Neural cell (in vitro differentiated cells): ENCODE measurements at regions not wholly inside any gene's neighbourhood (a gene's known extent, or its start where the extent isn't known, plus 50 kb on each side); places are given as distances from the start of the nearest gene placed in this dataset.
"Not testable (repeated sequence)": the region's sequence is repeated elsewhere in the genome, so short reads cannot be mapped to it uniquely, and the experiment has no call there.

Source experiments
- H2AFZ ChIP-seq: fragments of 200-600, 300-800 bp; sonication (generic), shearing (Covaris generic); 2 replicates; pipeline ENCODE4 v1.6.0; 2014; ENCODE audit warnings: low read depth, mild to moderate bottlenecking, antibody characterized with exemption, low read length, moderate library complexity
- H3F3A ChIP-seq: fragments of 200-600 bp; shearing (Covaris generic); 2 replicates; pipeline ENCODE4 v1.6.1; 2016; ENCODE audit warnings: mild to moderate bottlenecking, moderate library complexity, mixed read lengths, antibody characterized with exemption, low read length; ENCODE audit not compliant: insufficient read depth, poor library complexity, severe bottlenecking
- H3K27ac ChIP-seq: fragments of 200-600, 300-800 bp; sonication (generic), shearing (Covaris generic); 2 replicates; pipeline ENCODE4 v1.5.1; 2014; ENCODE audit warnings: mild to moderate bottlenecking, low read length, moderate library complexity
- H3K27me3 ChIP-seq: fragments of 300-800, 200-600 bp; sonication (generic), shearing (Covaris generic); 2 replicates; pipeline ENCODE4 v1.6.0; 2014; ENCODE audit warnings: mild to moderate bottlenecking, low read depth, low read length, moderate library complexity; ENCODE audit not compliant: insufficient read depth
- H3K36me3 ChIP-seq: fragments of 300-800, 200-600 bp; sonication (generic), shearing (Covaris generic); 2 replicates; pipeline ENCODE4 v1.5.1; 2014; ENCODE audit warnings: mild to moderate bottlenecking, antibody characterized with exemption, low read length, moderate library complexity; ENCODE audit not compliant: insufficient read depth
- H3K4me2 ChIP-seq: fragments of 300-800, 200-600 bp; sonication (generic), shearing (Covaris generic); 2 replicates; pipeline ENCODE4 v1.6.0; 2014; ENCODE audit warnings: mild to moderate bottlenecking, low read length
- H3K4me3 ChIP-seq: fragments of 300-800, 200-600 bp; sonication (generic), shearing (Covaris generic); 2 replicates; pipeline ENCODE4 v1.5.1; 2014; ENCODE audit warnings: mild to moderate bottlenecking, low read length, moderate library complexity
- H3K79me2 ChIP-seq: fragments of 200-600 bp; shearing (Covaris generic); replicated peaks from 2 replicates; pipeline ENCODE4 v1.6.0; 2014; ENCODE audit warnings: mild to moderate bottlenecking, low read length, moderate library complexity; ENCODE audit not compliant: insufficient read depth
- H3K9ac ChIP-seq: fragments of 300-800, 200-600 bp; sonication (generic), shearing (Covaris generic); 2 replicates; pipeline ENCODE4 v1.6.1; 2016; ENCODE audit warnings: mild to moderate bottlenecking, low read length, mixed read lengths
- H3K9me2 ChIP-seq: fragments of 200-600 bp; shearing (Covaris generic); 2 replicates; pipeline ENCODE4 v1.6.1; 2016; ENCODE audit warnings: mild to moderate bottlenecking, low read length, mixed read lengths; ENCODE audit not compliant: insufficient read depth
- H3K9me3 ChIP-seq: fragments of 200-600, 300-800 bp; sonication (generic), shearing (Covaris generic); 2 replicates; pipeline ENCODE4 v1.6.1; 2016; ENCODE audit warnings: mild to moderate bottlenecking, mixed run types, low read length, moderate library complexity, mixed read lengths
- H4K20me1 ChIP-seq: fragments of 200-600 bp; shearing (Covaris generic); 2 replicates; pipeline ENCODE4 v1.6.1; 2016; ENCODE audit warnings: mild to moderate bottlenecking, mixed run types; ENCODE audit not compliant: insufficient read depth
- CTCF ChIP-seq: fragments of 450-650 bp; IDR thresholded peaks from 2 replicates; pipeline ENCODE4 v1.5.1; 2014; ENCODE audit warnings: antibody characterized with exemption, mild to moderate bottlenecking, moderate library complexity; ENCODE audit not compliant: poor library complexity, severe bottlenecking
- EP300 ChIP-seq: fragments of 450-650 bp; conservative IDR thresholded peaks from 2 replicates; pipeline ENCODE4 v1.6.1; 2014; ENCODE audit warnings: antibody characterized with exemption, mild to moderate bottlenecking, moderate library complexity; ENCODE audit not compliant: poor library complexity, severe bottlenecking
- EZH2 ChIP-seq: fragments of 200-600, 300-800 bp; shearing (Covaris generic), sonication (generic); IDR thresholded peaks from 2 replicates; pipeline ENCODE4 v1.6.1; 2014; ENCODE audit warnings: antibody characterized with exemption, low read length, borderline replicate concordance, mild to moderate bottlenecking; ENCODE audit not compliant: insufficient read depth, poor library complexity, severe bottlenecking
- MXI1 ChIP-seq: fragments of 450-650 bp; conservative IDR thresholded peaks from 2 replicates; pipeline ENCODE4 v1.6.1; 2014; ENCODE audit warnings: antibody characterized with exemption, mild to moderate bottlenecking; ENCODE audit not compliant: poor library complexity, severe bottlenecking
- POLR2AphosphoS5 ChIP-seq: IDR thresholded peaks from 2 replicates; pipeline ENCODE4 v1.6.1; 2012
- RAD21 ChIP-seq: fragments of 450-650 bp; conservative IDR thresholded peaks from 2 replicates; pipeline ENCODE4 v1.6.1; 2014; ENCODE audit warnings: antibody characterized with exemption, mild to moderate bottlenecking, moderate library complexity
- SMC3 ChIP-seq: fragments of 450-650 bp; conservative IDR thresholded peaks from 2 replicates; pipeline ENCODE4 v1.6.1; 2014; ENCODE audit warnings: antibody characterized with exemption, mild to moderate bottlenecking, moderate library complexity; ENCODE audit not compliant: poor library complexity
- TAF1 ChIP-seq: IDR thresholded peaks from 2 replicates; pipeline ENCODE4 v1.6.1; 2012; ENCODE audit warnings: low read depth
- TF ChIP-seq, protein P1 (sequence below): IDR thresholded peaks from 2 replicates; pipeline ENCODE4 v1.6.1; 2012; ENCODE audit warnings: borderline replicate concordance

DNA sequence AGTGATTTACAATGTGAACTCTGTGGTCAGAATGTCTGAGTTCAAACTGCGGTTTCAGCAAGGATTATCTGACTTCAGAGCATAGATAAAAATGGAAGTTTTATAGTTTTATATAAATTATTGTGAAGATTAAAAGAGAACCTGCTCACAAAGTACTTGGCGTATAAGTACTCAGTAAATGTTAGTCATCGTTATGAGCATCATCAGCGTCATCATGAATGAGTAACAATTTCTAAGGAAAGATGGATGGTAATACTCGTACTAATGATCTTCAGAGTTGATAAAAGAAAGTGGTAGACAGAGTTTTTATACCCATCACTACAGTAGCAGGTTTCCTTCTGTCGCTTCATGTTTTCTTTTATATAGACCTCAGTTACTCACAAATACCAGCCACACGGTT is 341.8 kb downstream of the RAP2B start:
- Histone ChIP-seq H3K9ac (no peak overlapping the region), H2AFZ (no peak overlapping the region), H3K36me3 (no peaks in the 10 kb centered on the region), H3K9me2 (no peaks in the 10 kb centered on the region), H3K4me3 (no peak overlapping the region), H3K79me2 (no peaks in the 10 kb centered on the region), H3K9me3 (no peaks in the 10 kb centered on the region), H3K4me2 (no peak overlapping the region), H3K27ac (no peak overlapping the region), H3F3A (no peaks in the 10 kb centered on the region), H4K20me1 (no peaks in the 10 kb centered on the region), H3K27me3 (no peaks in the 10 kb centered on the region)
- TF ChIP-seq TAF1 (no peak), SMC3 (no peak), RAD21 (no peak), CTCF (no peak), EP300 (no peak), MXI1 (no peak), POLR2AphosphoS5 (no peak), EZH2 (no peak)
- TF ChIP-seq, protein P1, sequence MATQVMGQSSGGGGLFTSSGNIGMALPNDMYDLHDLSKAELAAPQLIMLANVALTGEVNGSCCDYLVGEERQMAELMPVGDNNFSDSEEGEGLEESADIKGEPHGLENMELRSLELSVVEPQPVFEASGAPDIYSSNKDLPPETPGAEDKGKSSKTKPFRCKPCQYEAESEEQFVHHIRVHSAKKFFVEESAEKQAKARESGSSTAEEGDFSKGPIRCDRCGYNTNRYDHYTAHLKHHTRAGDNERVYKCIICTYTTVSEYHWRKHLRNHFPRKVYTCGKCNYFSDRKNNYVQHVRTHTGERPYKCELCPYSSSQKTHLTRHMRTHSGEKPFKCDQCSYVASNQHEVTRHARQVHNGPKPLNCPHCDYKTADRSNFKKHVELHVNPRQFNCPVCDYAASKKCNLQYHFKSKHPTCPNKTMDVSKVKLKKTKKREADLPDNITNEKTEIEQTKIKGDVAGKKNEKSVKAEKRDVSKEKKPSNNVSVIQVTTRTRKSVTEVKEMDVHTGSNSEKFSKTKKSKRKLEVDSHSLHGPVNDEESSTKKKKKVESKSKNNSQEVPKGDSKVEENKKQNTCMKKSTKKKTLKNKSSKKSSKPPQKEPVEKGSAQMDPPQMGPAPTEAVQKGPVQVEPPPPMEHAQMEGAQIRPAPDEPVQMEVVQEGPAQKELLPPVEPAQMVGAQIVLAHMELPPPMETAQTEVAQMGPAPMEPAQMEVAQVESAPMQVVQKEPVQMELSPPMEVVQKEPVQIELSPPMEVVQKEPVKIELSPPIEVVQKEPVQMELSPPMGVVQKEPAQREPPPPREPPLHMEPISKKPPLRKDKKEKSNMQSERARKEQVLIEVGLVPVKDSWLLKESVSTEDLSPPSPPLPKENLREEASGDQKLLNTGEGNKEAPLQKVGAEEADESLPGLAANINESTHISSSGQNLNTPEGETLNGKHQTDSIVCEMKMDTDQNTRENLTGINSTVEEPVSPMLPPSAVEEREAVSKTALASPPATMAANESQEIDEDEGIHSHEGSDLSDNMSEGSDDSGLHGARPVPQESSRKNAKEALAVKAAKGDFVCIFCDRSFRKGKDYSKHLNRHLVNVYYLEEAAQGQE: no peak

DNA sequence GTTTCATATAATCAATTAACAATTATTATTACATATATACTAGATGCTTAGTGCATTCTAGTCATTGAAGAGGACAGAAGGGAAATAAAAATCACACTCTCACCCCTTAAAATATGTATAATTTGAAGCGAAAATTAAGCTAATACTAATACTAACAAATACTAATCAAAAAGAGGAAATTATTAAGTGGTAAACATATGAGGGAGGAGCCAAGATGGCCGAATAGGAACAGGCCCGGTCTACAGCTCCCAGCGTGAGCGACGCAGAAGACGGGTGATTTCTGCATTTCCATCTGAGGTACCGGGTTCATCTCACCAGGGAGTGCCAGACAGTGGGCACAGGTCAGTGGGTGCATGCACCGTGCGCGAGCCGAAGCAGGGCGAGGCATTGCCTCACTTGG is 344.2 kb downstream of the RAP2B start:
- not testable (repeated sequence) for H3K27me3 ChIP-seq, H2AFZ ChIP-seq, H3K4me2 ChIP-seq

GRCh38 chr3:153506686-153507085 is 344.7 kb downstream of the RAP2B start:
- not testable (repeated sequence) for H3K4me3 ChIP-seq, H3K27ac ChIP-seq, H3K79me2 ChIP-seq, H3K27me3 ChIP-seq, H3K9me3 ChIP-seq, H3K9ac ChIP-seq, H3K4me2 ChIP-seq, H3K36me3 ChIP-seq, H2AFZ ChIP-seq, H3F3A ChIP-seq, H4K20me1 ChIP-seq, H3K9me2 ChIP-seq

More for the DNA sequence above, 344.2 kb downstream of the RAP2B start:
- H4K20me1 ChIP-seq, H3K4me3 ChIP-seq, H3K9me3 ChIP-seq, H3K79me2 ChIP-seq, H3K36me3 ChIP-seq, H3K9ac ChIP-seq, H3K9me2 ChIP-seq, H3F3A ChIP-seq, H3K27ac ChIP-seq: not testable (repeated sequence)
